ENCODE measurements at regions not wholly inside any gene's neighbourhood (a gene's known extent, or its start where the extent isn't known, plus 50 kb on each side); places are given as distances from the start of the nearest gene placed in this dataset.

DNA sequence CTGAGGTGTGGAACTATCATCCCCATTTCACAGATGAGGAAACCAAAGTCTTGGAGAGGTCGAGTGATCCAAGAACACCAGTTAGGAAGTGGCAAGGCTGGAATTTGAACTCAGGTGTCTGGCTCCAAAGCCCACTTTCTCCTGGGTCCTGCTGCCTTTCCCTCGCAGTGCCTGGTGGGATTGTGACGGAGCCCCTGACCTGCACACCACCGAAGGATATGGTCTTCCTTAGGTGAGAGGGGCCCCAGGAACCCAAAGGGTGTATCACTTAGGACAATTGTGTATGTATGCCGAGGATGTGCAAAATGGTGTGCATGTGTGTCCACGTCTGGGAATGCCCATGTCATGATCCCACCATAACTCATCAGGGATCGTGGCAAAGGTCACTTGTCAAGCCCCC, 392.7 kb downstream of the MATN1 start:
- TF ChIP-seq, protein P1, sequence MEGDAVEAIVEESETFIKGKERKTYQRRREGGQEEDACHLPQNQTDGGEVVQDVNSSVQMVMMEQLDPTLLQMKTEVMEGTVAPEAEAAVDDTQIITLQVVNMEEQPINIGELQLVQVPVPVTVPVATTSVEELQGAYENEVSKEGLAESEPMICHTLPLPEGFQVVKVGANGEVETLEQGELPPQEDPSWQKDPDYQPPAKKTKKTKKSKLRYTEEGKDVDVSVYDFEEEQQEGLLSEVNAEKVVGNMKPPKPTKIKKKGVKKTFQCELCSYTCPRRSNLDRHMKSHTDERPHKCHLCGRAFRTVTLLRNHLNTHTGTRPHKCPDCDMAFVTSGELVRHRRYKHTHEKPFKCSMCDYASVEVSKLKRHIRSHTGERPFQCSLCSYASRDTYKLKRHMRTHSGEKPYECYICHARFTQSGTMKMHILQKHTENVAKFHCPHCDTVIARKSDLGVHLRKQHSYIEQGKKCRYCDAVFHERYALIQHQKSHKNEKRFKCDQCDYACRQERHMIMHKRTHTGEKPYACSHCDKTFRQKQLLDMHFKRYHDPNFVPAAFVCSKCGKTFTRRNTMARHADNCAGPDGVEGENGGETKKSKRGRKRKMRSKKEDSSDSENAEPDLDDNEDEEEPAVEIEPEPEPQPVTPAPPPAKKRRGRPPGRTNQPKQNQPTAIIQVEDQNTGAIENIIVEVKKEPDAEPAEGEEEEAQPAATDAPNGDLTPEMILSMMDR (IDR thresholded peaks at IDR 0.05; ENCODE audit: low read depth, low read length), result no peak
- TF ChIP-seq POLR2A (IDR thresholded peaks at IDR 0.05; ENCODE audit: extremely low read depth, insufficient read length), result no peak

All from NB4 (cell line).